ENCODE measurements at regions not wholly inside any gene's neighbourhood (a gene's known extent, or its start where the extent isn't known, plus 50 kb on each side); places are given as distances from the start of the nearest gene placed in this dataset.
"Not testable (repeated sequence)": the region's sequence is repeated elsewhere in the genome, so short reads cannot be mapped to it uniquely, and the experiment has no call there.

DNA sequence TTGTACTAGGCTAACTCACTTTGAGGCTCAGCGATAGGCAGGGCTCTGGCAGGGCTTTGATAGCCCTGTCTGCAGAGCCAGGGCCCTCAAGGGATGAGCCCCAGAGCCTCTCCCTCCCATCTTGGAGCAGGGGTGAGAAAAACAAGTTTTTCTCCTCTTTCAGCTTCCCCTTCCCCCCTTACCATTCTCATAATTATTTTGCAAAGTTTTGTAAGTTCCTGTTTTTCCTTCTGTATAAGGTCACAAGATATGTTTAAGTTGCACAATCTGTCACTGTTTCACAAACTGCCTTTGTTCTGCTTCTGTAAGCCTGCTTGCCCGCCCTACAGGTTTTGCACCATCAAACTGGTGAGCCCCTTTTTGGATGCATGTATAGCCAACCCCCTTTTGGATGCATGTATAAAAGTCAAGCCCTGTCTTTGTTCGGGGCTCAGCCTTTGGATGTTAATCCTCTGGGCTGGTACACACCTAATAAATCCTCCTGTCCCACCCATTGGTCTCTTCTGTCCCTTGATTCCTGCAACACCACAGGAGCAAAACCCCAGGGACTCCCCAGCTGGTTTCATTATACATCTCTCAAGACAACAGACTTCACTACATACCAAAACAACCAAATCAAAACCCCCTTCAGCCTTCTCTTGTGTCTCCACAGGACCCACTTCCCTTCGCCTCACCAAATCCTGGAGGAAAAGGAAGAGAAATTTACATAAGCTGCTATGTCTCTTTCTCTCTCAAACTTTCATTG lies 52.5 kb upstream of the RESF1 start:
- no peak for DNase-seq

DNA sequence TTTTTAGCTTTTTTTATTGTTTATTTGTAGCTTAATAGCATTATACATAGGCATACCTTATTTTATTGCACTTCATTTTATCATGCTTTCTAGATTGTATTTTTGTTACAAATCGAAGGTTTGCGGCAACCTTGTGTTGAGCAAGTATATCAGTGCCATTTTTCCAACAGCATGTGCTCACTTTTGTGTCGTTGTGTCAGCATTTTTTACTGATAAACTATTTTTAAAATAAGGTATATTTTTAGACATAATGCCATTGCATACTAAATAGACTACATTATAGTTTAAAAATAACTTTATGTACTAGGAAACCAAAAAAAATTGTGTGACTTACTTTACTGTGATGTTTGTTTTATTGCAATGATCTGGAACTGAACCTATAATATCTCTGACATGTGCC lies 56.2 kb upstream of the RESF1 start:
- DNase-seq: no peak

DNA sequence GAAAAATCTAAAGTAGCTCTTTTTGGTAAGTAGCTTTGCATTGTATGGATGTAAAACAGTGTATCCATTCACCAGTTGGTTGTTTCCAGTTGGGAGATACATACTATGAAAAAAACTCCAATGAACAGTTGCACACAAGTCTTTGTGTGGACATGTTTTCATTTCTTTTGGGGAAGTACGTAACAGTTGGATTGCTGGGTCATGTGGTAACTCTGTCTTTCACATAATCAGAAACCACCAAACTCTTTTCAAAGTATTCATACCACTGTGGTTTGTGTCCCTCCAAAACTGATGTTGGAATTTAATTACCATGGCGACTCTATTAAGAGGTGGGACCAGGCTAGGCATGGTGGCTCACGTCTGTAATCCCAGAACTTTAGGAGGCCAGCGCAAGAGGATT lies 58.9 kb upstream of the RESF1 start:
- no peak for DNase-seq

DNA sequence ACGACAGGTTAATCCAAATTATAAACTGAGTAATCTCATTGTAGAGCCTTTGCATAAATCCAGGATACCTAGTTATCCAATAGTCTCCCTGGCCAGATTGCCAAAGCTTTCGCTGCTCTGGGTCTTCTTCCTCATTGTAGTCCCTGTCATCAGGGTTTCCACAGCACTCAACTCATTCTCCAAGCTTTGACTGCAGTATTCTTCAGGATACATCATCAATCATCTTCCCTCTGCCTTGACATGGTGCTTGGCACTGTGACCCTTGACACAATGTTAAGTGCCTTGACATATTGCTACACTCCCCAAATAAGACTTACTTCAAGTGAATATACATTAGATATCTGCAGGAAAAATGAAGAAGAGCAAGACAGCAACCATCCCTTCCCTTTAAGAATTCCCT lies 60.1 kb upstream of the RESF1 start:
- no peak for DNase-seq

DNA sequence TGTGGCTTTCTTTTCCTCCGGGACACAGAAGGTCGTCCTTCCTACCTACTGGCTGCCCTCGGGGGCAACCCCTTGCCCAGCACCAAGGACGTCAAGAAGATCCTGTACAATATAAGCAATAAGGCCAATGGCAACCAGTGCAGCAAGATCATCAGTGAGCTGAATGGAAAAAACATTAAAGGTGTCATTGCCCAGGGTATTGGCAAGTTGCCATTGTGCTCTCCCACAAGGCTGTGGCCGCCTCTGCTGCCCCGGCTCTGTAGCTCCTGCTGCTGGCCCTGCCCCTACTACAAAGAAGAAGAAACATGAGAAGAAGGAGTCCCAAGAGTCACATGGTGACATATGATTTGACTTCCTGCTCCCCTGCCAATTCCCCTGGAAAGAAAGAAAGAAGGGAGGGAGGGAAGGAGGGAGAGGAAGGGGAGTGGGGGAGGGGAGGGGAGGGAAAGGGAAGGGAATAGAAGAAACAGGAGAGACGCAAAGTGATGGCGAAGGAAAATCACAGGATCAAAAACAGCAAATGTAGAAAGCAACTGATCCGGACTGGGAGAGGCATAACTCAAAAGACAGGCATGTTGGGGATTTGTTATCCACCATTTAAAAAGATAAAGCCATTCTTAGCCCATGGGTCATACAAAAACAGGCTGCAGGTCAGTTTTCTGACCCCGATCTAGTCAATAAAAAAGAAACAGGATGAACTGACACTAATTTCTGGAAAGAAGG lies 61.3 kb upstream of the RESF1 start:
- DNase-seq: peak; percentile 49

DNA sequence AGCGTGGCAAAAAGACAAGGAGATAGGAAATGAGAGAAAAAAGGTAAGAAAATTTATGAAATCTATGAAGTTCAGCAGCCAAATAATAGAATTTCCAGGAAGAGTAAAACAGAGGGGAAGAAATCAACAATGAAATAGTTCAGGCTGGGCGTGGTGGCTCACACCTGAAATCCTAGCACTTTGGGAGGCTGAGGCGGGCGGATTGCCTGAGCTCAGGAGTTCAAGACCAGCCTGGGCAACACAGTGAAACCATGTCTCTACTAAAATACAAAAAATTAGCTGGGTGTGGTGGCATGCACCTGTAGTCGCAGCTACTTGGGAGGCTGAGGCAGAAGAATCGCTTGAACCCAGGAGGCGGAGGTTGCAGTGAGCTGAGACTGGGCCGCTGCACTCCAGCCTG lies 62.1 kb upstream of the RESF1 start:
- DNase-seq: not testable (repeated sequence)

DNA sequence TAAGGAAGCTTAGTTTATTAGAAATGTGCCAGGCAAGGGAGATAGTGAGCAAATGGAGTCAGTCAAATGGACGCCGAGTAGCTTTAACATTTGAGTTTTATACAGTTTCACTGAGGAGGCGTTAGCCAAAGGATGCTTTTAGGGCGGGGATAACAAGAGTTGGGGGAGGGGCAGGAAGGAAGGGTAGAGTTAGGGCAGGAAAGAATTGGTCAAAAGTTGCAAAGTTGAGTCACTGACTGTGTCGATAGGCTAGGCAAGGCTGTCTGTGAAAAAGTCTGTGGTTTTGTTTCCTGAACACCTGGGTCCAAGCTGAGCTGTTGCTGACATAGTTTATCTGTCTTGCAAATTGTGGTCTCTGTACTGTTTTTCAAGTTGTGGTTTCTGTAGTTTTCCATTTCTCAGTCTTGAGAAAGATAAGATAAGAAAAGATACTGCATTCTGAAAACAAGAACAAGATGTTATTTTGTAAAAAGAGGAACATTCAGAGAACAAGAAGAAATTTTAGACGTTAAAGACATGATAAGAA lies 62.6 kb upstream of the RESF1 start:
- no peak for DNase-seq

DNA sequence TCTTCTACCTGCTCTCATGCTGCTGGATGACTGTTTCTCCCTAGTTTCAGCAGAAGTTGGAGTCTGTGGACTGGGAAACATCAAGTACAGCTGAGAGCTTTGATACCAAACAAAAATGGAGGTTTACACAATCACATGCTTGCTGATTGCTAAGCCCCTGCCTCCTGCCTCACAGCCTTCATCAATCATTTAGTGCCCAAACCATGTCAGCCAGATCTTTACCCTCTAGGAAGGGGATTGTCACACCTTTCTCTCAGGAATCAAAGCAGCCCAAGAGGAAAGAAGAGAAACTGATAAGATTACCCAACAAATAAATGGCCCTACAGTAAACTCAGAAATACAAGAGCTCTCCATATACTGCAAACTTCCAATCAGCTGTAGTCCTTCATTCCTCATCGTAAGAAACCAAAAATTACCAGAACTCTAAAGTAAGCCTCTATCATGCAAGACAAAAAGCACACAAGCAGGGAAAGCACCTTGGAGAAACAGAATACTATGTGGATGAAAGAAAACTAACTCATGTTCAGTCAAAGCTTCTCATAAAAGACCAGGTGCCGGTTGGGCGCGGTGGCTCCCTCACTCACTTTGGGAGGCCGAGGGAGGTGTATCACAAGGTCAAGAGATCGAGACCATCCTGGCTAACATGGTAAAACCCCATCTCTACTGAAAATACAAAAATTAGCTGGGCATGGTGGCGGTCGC lies 63.6 kb upstream of the RESF1 start:
- DNase-seq: no peak

DNA sequence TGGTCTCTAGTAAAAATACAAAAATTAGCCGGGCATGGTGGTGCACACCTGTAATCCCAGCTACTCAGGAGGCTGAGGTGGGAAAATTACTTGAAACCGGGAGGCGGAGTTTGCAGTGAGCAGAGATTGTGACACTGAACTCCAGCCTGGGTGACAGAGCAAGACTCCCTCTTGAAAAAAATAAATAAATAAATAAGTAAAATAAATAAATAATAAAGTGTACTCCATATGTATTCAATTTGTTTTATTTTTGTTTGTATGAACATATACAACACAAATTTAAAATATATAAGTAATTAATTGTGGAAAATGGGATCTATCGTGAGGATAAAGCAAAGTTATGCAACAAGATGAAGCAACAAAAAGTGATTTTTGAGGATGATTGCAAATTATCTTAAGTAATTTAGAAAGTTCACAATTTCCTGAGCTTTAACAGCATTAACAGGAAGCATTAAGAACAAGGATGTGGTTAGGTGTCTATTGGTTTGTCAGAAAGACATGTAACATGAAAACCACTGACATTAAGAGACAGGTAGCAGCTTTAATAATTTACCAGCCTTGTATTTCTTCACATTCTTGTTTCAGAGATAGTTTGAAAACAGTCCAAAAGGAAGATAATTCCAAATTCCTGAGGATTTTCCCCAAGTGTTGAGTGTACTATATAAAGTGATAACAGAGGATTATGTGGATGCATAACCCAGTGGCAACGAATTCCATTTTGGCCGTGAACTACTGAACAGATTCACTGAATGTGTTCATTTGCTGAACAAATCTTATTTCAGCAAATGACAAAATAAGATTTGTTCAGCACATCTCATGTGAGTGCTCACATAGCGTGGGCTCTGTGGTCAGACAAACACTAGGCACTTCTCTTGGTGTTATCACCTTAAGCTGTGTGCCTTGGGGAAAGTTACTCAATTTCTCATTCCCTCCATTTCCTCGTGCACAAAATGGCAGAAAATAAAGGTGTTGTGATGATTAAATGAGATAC lies 68.6 kb upstream of the RESF1 start:
- no peak for DNase-seq

DNA sequence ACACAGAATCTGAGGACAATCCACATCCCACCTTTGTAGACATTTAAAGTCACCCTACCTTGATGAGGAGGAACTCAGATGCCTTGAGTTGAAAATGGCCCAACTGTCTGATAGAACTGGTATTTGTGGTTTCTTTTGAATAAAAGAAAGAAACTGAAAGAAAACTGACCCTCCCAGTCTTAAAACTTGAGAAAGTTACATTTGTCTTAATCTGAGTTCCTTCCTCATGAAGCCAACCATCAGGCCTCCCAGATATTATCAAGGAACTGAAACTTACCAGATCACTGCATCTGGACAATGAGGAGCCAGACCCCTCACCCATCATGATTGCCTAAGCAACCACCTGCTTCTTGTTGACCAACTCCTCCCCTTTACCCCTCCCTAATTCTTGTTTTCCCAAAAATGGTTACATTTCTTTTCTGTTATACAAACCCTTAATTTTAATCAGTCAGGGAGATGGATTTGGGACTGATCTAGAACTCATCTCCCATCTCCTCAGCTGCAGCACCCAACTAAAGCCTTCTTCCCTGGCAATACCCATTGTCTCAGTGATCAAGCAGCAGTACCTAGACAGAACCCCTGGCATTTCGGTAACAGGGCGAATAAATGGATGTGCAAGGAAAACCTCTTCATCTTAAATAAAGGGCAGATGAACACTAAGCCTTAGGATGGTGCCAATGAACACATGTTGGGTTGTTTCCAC lies 72.0 kb upstream of the RESF1 start:
- no peak for DNase-seq

DNA sequence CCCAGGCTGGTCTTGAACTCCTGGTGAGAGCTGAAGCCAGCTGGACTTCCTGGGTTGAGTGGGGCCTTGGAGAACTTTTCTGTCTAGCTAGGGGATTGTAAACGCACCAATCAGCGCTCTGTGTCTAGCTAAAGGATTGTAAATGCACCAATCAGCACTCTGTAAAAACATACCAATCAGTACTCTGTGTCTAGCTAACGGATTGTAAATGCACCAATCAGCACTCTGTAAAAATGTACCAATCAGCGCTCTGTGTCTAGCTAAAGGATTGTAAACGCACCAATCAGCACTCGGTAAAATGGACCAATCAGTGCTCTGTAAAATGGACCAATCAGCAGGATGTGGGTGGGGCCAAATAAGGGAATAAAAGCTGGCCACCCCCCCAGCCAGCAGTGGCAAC lies 76.5 kb upstream of the RESF1 start:
- not testable (repeated sequence) for DNase-seq

DNA sequence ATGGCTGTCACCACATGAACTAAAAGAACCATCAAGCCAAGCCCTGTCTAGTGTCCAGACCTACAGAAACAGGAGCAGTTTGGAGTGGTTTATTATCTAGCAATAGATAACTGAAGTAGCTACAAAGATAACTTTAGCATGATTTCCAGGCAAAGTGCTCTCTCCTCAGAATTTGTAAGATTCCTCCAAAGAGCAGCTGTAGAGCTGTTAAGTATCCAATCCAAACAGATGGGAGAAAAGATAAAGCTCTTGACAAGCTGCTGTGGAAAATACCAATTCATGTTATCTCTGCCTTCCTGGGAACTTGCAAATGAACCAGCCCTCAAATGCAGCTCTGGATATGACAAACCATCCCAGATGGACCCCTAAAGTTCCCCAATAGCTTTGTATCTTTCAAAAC lies 78.9 kb upstream of the RESF1 start:
- DNase-seq: no peak

DNA sequence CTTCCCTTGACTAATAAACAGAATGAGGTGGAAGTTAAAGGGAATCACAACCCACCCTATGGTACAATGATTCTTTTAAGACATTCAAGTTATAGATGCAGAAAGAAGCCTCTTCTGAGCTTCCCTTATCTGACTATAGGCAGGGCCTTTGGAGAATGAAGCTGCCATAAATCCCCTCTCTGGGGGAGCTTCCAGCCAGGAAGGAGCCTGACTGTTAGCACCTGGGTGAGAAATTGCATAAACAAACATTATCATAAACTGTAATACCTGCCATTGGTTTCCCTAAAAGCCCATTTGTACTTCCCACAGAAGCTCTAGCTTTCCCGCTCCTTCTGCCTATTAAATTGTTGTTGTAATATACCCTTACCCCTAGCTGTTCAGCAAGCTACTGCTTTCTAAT lies 81.3 kb upstream of the RESF1 start:
- DNase-seq: no peak

DNA sequence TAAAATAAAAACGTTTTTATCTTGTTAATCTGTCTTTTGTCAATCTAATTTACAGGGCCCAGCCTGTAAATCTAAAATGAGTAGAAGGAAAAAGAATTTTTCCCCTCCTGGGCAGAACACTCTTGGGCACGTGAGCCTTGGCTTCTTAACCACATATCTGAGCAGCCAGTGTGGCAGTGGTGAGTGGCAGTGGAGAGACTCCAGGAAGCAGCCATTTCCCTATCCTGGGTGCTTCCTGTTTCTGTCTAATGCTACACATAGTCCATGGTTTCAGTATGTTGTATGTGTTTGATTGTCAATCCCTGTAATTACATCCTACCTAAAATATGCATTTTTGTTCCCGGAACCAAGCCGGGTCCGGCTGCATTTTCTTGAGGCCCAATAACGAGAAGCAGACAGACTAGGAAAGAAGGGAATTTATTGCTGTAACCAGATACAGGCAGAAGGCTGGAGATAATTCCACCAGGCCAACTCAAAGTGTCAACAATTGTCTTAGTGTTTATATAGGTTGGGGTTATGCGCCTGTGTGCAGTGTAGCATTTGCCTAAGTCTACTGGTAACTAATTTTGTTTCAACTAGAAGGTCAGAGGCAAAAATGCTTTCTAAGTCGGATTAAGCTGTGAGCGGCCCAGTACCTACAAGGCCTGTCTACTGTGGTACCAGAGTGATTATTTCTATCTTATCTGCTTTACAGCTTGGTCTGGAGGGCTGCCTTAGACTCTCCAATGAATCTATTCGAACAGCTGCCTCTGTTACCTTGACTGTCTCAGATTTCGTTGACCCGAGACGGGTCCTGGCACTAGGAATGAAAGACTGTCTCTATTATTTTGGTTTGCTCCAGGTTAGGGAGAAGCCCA lies 82.4 kb upstream of the RESF1 start:
- no peak for DNase-seq

DNA sequence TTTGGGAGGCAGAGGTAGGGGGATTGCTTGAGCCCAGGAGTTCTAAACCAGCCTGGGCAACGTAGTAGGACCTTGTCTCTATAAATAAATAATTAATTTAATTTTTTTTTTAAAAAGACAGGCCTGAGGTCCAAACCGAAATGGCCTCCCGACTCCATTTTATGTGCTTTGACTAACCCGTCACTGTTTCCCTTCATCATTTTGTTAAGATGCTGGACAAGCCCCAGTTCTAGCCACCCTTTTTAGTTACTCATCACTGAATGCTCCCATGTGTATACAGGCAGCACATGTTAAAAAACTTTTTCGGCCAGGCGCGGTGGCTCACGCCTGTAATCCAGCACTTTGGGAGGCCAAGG lies 83.6 kb upstream of the RESF1 start:
- no peak for DNase-seq

DNA sequence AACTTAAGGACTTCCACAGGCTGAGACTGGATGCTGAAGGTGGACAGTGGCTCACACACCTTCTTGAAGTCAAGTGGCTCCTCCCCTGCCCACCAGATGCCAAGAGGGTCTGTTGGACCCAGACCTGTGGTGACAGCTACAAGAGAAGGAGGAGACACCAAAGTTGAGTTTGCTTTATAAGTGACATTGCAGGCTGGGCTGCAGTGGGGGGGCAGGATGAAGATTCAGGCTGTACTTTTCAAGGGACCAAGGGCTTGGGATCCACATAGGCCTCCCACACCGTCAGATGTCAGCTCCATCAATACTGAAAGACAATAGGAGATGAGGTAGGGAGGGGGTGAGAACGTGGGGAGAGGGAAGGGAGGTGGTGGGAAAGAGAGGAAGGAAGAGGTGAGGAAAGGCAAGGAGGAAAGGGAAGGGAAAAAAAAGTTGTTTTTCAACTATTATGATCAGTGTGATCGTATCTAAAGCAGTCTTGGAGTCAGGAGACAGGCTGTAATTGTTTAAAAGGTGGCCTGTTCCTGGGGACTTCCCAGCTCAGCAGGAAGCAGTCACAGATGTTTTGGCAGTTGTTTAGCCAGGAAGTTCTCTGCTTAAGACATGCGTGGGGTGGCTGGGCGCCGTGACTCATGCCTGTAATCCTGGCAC lies 84.1 kb upstream of the RESF1 start:
- DNase-seq: no peak

DNA sequence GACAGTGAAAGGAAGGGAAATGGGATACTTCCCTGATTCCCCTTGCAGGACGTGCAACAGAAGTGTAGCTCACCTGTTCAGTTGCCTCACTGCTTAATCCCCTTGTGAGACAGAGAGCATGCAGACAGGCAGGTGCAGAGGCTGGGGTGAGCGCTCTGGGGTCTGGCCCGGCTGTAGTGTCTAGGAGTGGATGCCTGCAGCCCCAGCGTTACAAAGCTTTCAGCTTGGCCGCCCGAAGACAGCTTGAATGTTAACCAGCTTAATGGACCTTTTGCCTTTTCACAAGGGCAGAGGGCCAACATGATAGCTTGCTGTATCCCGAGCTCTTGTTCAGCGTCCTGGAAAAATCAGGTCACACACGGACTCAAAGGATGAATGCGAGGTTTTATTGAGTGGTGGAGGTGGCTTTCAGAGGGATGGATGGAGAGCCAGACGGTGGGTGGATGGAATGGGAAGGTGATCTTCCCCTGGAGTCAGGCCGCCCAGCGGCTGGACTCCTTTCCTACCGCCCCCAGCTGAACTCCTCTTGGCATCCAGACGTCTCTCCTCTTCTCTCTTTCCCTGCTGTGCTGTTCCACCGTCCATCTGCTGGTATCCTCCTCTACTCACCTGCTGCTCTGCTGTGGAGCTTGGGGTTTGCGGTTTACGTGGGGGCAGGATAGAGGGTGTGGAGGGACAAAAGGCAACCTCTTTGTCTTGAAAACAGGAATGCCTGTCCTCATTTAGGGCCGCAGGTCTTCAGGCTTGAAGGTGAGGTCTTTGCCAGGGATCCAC lies 86.2 kb upstream of the RESF1 start:
- no peak for DNase-seq

DNA sequence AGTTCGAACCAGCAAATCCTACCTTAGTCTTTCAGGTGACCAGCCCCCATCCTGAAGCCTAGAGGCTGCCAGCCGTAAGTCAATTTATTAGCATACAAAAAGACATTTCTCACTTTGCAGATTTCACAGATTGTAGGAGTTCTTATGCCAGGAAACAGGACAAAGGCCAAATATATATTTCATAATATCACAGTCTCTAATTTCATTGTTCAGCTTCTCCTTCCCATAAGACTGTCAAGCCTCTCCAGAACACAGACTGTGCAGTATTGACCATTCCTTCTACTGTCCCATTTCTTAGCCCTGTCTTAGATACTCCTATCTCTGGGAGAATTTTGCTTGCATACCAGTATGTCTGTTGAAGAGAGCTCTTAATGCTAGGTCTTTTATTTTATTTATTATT lies 89.2 kb upstream of the RESF1 start:
- DNase-seq: no peak

DNA sequence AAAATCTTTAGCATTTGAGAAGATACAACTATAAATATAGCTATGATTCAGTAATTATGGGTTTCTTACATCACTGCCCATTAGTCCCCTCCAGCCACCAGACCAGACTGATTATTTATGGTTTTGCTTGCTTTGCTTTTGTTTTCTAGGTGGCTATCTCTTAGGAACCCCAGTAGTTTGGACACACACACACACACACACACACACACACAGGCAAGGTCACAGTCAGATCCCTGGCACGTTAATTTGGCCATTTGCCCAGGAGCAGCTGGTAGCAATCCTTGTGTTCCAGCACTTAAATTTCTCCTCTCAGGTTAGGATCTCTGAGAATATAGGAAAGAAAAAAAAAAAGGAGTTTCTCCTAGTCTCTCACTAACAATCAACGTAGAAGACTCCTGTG lies 90.2 kb upstream of the RESF1 start:
- DNase-seq: peak; percentile 82

DNA sequence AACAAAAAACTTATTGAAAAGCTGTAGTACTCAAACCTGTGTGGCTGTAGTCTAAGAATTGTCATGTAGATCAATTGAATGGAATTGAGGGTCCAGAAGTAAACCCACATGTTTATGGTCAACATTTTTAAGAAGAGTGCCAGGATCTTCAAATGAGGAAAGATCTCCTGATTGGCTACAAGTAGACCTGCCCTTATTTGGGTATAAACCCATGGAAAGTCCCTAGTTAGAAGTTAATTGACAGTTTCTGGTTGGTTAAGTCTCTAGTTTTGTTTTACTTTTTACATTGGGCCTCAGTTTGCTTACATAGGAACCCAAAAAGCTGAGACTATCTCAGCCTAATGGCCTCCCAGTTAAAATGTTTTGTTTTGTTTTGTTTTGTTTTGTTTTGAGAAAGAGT lies 91.9 kb upstream of the RESF1 start:
- DNase-seq: no peak
